NCI-H2196 (cell line): ENCODE measurements at regions not wholly inside any gene's neighbourhood (a gene's known extent, or its start where the extent isn't known, plus 50 kb on each side); places are given as distances from the start of the nearest gene placed in this dataset.
"Not testable (repeated sequence)": the region's sequence is repeated elsewhere in the genome, so short reads cannot be mapped to it uniquely, and the experiment has no call there.

ENCODE experiments used
- DNase-seq: peaks from one replicate; lab custom pipeline; 2025; ENCODE audit not compliant: unreplicated experiment; lab: John Stamatoyannopoulos, UW

DNA sequence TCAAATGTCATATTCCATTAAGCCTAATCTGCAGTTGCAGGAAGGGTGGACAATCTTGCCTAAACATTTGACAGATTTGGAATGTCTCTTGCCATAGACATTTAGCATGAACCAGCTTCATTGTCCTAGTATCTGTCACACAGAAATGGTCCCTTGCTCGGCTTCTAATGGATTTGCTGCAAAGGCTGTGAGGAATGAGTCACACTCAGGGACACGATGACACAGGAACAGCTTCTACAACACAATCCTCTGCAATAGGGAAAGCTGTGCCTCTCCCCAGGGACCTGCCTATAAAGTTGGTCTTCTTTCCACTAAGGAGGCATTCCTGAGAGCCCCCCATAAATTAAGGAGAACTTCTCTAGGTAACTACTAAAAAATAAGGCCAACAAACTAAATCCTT, 155.1 kb upstream of the L3MBTL4 start:
- DNase-seq, result no peak

DNA sequence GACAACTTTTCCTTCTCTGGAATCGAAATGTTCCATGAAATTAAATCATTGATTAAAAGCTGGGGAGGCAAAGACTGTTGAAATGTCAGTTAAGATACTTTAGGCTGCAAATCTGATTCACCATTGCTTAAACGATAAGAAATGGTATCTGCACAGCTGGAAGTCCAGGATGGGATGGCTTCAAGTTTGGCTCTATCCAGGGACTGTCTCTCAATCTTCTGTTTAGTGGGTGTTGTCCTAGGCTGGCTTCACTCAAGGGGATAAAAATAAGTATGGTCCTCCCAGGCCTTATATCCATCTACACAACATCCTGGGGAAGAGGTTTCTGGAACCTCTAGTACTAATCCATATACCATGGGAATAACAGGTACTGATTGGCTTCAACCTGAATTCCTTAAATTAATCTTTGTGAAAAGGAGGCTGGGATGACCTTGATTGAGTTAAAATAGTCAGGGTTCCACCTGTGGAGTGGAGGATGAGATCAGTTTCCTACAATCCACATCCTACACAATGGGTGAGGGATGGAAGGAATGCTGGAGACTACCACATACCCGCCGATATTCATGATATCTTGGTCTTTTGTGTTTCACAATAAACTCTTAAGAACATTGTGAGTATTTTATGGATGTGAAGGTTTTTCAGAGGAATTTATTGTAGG, 156.0 kb upstream of the L3MBTL4 start:
- DNase-seq, result no peak

DNA sequence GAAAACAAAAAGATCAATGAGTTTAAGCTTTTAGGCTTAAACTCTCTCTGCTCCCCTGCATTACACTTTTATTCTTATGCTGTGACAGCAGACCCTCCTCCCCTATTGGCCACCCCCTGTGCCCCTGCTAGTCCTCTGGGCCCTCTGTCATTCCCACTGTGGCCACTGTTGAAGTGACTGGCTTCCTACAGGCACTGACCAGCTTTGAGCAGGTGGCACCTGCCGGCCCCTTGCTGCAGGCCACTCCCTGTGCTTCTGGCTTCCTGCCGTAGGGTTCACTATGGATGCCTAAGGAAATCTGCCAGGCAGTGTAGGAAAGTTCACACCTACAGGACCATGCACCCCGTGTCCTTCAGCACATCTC, 156.5 kb upstream of the L3MBTL4 start:
- DNase-seq, result no peak

DNA sequence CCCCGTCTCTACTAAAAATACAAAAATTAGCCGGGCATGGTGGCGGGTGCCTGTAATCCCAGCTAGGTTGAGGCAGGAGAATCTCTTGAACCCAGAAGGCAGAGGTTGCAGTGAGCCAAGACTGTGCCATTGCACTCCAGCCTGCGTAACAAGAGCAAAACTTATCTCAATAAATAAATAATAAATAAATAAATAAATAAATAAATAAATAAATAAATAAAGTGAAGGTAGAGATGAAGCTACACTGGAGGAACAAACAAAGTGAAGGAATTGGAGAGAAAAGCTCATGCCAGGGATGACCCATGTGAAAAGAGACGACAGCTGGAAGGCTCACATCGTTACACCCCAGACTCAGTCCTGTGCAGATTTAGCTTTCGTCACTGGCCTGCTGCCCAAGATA, 157.3 kb upstream of the ARHGAP28 start:
- DNase-seq, result not testable (repeated sequence)

DNA sequence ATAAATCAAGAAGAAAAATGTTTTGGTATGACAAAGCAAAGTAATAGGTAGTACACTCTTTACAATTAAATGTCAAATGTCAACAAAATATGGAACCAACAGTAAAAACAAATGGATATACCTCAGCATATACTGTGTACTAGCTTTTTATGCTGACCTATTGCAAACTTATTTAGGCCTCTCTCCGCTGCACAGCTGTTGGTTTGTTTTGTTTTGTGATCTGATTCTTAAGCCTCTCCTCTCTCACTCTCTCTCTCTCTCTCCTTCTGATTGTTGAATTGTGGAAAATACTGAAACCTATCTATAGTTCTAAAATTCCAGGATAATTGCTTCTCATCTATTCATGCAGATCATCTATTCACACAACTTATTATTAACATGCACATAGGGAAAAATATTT, 154.9 kb upstream of the ARHGAP28 start:
- no peak for DNase-seq

DNA sequence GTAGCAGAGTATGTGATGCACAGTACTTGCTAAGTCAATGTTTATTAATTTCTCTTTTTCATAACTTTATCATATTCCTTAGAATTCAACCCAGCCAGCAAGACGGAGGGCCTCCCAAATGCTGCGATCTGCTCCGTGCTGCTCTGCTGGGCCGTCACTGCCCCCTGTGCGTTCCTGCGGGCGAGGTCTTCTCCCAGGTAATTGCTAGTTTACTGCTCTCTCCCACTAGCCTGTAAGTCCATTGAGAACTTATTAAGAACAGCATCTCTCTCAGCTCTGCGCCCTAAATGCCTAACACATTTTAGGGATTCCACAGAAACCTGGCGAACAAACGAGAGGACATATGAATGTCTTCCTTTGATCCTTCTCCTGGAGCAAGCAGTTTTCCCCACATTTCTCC, 153.6 kb upstream of the ARHGAP28 start:
- DNase-seq, result no peak

DNA sequence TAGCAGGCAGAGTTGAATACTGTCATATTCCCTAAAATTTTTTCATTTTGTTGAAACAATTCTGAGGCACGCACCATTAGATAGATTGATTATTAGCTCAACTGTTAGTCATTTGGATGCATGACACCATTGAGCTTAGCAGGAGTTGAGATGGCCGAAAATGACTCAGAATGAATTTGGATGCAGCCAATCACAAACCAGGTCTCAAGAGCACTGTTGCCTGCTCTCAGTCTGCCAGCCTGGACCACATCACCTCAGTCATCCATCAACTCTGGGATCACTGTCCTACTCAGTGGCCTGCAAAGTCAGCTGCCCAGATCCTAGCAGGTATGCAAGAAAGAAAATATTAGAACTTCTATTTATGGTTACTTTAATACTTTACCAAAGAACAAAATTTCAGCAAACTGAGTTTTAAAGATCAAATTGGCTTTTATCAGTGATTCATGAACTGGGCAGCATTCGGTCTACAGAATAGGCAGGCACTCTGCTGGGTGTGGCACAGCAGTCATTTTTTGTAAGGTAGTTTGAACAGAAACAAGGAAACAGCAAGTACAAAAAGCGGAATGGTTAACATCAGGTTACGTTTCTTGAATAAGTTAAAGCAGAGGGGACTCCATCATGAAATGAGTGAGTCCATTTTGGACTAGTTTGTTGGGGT, 152.7 kb upstream of the ARHGAP28 start:
- DNase-seq, result no peak

DNA sequence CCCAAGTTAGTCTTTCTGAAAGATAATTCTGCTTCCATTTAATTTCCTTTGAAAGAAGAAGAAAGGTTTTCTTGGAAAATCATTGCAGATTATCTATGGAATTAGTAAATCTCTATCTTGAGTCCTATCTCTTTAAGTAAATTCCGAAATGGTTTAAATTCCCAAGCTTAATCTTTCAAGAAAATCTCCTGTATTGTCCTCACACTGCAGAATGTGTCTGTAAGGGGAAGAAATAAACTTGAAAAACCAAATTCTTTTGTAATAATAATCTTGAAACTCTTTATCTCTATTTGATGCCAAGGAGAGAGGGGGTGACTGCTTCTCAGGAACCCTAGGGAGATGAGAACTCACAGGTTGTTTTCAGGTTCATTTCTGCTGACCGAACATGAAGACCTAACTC, 150.8 kb upstream of the ARHGAP28 start:
- no peak for DNase-seq

DNA sequence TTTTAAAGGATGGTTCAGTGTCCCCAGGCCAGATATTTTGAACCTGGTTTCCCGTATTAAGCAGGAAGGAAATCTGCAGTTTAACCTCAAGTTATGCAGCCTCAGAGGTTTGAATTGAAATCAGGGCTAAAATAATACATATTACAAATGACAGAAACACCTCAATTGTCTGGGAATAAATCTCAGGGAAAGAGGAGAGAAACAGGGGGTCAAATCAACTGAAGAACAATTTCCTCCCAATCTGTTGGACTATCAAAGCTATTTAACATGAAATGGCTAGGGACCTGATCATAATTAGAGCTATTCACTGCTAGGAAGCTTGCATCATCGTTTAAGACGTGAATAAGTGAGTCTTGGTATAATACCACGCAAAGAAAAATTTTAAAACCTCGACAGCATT, 150.0 kb upstream of the ARHGAP28 start:
- no peak for DNase-seq

DNA sequence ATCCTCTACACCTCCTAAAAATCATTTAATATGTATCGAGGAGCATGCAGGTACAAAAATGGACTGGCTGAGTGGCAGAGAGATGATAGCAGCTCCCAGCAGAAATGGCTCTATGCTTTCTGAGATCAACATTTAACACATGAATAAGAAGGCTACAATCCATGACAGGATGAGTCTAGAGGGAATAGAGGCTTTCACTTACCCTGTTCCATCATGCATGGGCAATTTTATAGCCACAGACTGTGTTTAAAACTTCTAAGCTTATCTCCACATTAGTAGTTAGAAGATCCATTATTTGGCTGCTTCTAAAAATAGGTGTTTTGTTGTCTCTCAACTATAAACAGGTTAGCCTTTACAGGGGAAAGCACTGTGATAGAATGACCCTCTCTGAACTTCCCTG, 149.1 kb upstream of the ARHGAP28 start:
- no peak for DNase-seq

DNA sequence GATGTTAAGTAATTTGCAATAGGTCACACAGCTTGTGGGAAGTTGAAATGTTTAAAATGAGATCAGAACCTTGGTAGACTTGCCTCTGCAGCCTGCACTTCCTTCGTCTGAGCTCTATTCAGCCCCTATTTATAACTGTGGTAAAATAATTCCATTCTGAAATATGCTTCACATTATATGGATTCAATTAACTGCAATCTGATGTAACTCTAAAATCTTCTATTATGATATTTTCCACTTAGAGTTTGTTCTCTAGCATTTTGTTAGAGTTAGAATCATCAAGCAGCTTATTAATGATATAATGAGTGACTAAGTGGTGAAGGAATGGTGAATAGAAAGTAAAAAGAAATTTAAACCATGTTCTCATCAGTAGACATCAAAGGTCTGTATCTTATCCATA, 139.6 kb upstream of the ARHGAP28 start:
- DNase-seq, result no peak

DNA sequence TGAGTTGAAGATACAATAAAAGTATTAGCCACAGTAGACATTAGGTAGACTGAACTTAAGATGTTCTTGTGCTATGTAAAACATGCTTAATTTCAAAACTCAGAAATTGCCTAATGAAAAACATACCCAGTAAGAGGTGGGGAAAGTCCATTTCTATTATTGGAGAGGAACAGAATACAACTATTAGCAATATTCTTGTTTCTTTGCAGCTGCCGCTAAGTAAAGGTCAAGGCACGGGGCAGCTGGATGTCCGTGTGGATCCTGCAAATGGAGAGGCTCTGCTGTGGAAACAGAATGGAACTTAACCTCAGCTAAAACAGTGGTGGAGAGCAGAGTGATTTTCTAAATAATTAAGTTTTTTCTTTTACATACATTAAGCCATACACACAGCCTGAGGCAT, 139.2 kb upstream of the ARHGAP28 start:
- DNase-seq, result no peak

DNA sequence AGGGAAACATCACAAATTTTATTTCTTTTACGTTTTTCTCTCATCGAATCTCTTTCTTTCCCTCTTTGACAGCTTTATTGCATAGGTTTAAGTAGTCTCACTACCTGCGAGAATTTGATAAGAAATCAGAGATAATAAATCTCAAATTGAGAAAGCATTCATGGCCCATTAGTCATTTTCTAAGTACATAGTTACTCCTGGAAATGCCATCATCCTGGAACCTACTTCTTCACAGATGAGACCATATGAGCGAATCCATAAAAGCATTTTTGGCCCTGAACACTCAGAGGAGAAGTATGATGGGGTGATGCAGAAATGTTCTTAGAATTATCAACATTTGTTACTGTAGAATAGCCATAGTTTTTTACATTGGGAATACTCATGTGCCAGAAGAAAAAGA, 138.0 kb upstream of the ARHGAP28 start:
- no peak for DNase-seq

DNA sequence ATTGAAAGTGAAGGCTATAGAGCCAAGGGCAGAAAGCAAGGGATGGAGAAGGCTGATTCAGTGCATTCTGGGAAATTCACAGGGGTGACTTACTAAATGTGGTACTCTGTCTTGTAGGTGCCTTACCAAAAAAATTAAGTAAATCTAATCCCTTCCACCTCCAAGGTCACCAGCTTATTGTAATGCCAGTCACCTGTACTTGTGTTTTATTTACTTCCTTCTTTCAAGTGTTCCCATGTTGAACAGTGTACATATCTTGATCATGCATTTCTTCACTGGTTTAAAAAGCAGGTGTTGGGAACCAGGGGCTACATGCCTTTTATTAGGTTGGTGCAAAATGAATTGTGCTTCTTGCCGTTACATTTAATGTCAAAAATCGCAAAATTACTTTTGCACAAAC, 137.0 kb upstream of the ARHGAP28 start:
- no peak for DNase-seq

DNA sequence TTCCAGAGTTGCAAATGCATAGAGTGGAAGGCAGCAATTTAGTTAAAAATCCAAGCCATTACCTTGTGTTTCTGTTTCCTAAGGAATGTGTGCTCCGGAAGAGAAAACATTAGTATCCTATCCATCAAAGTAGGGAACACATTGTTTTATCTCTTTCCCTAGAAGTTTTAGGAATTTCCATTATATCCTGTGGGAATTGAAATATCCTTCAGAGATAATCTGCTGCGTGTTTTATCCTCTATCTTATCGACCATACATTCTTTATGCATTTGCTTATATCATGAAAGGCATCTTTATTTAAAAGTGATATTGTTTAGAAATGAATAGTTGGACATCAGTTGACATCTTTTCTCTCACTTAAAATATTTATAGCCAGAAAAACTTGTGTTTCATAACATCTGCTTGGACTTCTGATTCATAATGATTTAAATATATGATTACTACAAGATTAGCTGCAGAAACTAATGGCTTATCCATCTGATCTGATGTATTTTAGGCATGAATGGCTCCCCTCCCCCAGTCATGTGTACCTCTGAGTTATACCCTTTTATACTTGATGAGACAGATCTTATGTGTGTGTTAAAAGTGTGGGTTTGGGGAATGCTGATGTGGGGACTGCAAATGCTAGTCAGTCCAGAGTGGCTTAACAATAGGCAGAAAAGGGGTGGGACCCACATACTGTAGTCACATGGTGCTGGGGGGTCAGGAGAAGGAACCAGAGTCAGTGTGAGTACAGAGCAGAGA, 136.2 kb upstream of the ARHGAP28 start:
- DNase-seq, result no peak

DNA sequence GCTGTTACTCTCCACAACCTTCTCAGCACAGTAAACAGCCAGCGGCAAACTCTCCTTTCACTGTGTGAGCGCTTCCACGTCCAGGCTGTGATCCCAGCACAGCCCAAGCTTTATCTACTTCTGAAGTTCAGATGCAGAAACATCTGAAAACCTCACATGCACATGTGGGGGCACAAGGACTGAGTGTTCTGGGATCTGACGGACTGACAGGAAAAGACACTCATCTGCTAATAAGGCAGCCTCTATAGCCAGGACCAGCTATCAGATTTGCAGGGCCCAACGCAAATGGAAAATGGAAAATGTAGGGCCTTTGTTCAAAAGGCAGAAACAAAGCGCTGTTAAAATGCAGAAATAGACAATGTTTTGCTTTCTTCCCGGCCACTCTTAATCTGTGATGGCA, 133.8 kb upstream of the ARHGAP28 start:
- no peak for DNase-seq

DNA sequence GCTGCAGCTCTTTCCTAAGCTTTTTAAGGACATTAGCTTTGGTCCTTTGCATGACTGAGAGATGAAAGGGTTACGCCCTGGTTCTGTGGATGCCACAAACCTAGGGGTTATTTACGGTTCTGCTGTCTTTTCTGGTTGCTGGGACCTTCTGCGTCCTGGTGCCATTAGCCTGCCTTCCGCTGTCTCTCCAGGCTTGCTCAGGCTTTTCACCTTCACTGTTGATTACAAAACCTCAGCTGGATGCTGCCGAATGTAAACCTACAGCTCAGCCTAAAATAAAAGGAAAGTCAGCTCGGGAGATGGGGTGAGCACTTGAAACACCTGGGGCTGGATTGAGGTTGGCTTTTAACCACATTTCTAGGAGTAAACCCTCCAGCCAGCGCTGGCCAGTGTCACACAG, 130.9 kb upstream of the ARHGAP28 start:
- no peak for DNase-seq

DNA sequence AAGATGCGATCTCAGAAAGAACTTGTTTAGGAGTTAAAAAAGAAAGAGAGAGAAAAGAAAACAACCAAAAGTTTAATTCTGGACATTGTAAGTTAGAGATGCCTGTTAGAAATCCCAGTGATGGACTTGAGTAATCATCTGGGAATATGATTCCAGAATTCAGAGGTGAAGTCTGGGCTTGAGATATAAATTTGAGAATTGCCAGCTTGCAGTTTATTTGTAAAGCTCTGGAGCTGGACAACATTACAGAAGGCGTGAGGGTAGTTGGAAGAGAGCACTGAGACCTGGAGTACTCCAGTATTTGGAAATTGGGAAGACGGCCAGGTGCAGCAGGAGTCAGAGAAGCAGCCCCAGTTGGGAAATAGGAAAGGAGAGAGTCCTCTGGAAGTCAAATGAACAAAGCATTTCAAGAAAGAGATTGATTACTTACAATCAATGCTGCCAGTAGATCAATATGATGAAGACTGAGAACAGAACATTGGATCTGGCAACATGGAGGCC, 128.8 kb upstream of the ARHGAP28 start:
- no peak for DNase-seq

DNA sequence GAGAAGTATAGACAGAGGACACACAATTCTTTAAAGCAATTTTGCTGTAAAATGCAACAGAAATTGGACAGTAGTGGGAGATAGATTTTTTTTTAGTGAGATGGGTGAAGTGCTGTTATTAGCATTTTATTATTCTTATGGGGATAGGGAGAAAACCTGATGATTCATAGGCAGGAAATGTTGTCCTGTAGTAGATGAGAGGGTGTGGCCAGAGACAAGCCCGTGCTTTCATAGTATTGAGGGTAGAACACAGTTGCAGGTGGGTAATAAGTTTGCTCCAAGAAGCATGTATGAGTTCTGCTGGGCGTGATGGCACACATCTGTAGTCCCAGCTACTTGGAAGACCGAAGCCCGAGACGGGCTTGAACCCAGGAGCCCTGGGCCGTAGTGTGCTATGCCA, 128.3 kb upstream of the ARHGAP28 start:
- no peak for DNase-seq

DNA sequence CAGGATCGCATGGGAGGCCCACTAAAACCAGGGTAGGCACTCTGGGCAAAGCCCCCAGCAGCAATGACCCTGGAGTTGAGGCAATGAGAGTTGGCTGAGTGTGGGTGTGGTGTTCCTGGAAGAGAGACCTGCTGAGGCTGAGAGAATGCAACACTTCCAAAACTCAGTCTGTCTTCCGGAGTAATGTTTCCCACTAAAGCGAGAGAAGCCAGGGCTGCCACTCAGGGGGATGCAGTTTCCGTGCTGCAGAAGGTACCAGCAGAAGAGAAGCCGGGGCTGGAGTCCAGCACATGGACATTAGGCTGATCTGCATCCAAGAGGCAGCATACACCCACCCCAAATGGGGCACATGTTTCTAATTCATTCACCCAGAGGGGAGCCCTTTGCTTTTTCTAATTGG, 127.2 kb upstream of the ARHGAP28 start:
- no peak for DNase-seq

DNA sequence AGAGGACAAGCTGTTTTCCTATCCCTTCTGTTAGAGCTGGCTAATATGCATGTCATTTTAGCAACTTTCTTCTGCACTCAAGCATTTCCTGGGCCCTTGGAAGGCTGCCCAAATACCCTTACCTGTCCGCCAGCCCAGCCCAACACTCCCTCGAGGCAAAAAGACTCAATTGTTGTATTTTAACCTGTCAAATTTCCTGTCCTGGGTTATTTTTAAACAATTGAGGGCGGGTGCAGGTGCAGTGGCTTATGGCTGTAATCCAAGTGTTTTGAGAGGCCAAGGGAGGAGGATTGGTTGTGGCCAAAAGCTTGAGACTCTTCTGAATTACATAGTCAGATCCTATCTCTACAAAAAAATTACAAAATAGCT, 125.0 kb upstream of the ARHGAP28 start:
- no peak for DNase-seq

DNA sequence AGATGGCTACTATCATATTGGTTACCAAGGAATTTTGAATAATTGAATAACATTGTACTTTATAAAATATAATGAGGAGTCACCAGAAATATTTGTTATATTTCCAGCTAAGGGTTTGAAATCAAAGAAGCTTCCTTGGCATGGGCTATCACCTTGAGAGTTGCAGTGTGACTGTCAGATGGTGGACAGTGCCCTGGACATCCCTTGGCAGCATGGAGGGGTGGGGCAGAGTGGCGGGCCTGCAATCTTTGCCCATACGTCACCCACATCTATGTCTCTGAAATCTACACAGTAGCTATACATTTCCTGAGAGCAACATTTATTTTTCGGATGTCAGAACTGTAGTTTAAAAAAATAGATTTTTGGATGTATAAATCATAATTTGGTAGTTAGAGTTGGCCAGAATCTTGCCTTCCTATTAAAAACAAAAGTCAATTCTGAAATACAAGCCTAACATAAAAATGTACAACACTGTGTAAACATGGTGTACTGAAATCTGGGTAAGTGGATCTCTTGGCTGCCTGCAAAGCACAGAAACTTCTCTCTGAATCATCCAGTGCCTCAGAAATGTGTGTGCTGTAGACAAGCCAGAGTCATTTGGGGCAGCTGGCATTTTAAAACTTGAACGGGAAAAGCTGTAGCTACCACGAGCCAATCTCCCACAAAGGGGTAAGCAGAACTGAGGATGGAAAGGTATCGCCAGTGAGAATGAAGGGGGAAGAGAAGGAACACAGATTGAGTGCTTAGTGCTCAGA, 124.2 kb upstream of the ARHGAP28 start:
- DNase-seq, result no peak
